ENCODE measurements at regions not wholly inside any gene's neighbourhood (a gene's known extent, or its start where the extent isn't known, plus 50 kb on each side); places are given as distances from the start of the nearest gene placed in this dataset.
"Not testable (repeated sequence)": the region's sequence is repeated elsewhere in the genome, so short reads cannot be mapped to it uniquely, and the experiment has no call there.

DNA sequence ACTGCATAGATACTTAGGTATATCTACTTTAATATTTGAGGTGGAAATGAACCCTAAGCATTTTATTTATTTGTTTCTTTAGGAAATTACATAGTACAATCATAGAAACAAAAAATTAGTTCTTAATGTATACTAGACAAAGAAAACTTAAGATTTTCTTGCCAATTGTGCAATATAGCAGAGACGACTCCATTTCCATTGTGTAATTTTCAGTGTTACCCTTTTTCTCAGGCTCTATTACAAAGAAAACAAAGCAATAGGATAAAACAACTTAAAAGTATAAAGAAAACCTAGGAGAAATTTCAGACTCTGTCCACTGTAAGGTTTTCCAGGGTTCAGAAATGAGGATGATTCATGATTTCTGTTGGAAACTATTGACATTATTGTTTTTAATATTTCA is 89.0 kb upstream of the SERTAD2 start:
- intact Hi-C loops (cut with DNase I): loop anchor here in 1 of 2 donors (5.0 kb wide), 1 partner anchor 90 kb away; the partner anchor contains the start of gene SERTAD2
- DNase-seq: no peak

DNA sequence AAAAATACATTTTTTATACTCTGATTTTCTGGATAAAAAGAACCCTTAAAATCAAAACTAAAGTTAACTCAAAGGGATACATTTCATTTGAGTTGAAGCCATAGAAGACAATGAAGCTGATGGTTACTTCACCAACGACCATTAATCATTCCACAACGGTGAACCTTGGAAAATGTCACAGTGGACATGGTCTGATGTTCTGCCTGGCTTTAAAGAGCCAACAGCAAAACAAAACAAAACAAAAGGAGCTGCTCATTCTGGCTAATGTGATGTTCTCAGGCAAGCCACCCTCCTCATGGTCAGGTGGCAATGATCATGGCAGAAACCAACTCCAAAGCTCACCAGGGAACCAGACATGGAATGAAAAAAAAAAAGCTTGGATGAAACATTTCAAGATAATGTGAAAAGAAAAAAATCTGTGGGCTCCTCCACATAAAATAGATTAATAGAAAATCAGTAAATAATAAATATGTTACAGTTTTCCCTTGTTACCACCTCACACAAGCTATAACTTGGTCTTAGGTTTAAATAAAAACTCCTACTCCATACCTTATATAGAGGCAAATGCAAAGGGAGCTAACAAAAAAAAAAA is 90.1 kb upstream of the SERTAD2 start:
- TF ChIP-seq, protein P1, sequence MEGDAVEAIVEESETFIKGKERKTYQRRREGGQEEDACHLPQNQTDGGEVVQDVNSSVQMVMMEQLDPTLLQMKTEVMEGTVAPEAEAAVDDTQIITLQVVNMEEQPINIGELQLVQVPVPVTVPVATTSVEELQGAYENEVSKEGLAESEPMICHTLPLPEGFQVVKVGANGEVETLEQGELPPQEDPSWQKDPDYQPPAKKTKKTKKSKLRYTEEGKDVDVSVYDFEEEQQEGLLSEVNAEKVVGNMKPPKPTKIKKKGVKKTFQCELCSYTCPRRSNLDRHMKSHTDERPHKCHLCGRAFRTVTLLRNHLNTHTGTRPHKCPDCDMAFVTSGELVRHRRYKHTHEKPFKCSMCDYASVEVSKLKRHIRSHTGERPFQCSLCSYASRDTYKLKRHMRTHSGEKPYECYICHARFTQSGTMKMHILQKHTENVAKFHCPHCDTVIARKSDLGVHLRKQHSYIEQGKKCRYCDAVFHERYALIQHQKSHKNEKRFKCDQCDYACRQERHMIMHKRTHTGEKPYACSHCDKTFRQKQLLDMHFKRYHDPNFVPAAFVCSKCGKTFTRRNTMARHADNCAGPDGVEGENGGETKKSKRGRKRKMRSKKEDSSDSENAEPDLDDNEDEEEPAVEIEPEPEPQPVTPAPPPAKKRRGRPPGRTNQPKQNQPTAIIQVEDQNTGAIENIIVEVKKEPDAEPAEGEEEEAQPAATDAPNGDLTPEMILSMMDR (IDR thresholded peaks at IDR 0.05): no peak
- no peak for TF ChIP-seq POLR2A (IDR thresholded peaks at IDR 0.05)
- intact Hi-C loops (cut with DNase I): loop anchor here in 1 of 2 donors (5.0 kb wide), 1 partner anchor 92 kb away; the partner anchor contains the start of gene SERTAD2
- H3K36me3 ChIP-seq (replicated peaks in 1 of 2): no peaks in the 10 kb centered on the region
- no peaks in the 10 kb centered on the region for H3K9me3 ChIP-seq (replicated peaks in 1 of 3)
- 38 to 54% (median 41%) methylated on average over 2 of the region's 2 CpGs for WGBS, 4 donors
- no peak overlapping the region for H3K27ac ChIP-seq
- H3K4me3 ChIP-seq: no peak overlapping the region
- peak in 1 of 7 donors; percentile 20 for DNase-seq
- no peaks in the 10 kb centered on the region for H3K27me3 ChIP-seq
- peaks cover 7 to 42% of the 10 kb centered on the region in 2 donors for H3K4me1 ChIP-seq (replicated peaks in 1 of 2)

More for the DNA sequence above, 89.0 kb upstream of the SERTAD2 start:
- TF ChIP-seq, protein P1 (IDR thresholded peaks at IDR 0.05): no peak
- no peak for TF ChIP-seq POLR2A (IDR thresholded peaks at IDR 0.05)
- peaks cover 7 to 31% of the 10 kb centered on the region in 2 donors for H3K4me1 ChIP-seq (replicated peaks in 1 of 2)
- no peaks in the 10 kb centered on the region for H3K9me3 ChIP-seq (replicated peaks in 1 of 3)
- 74 to 78% (median 77%) methylated on average over 1 of the region's 1 CpG for WGBS, 4 donors
- no peak overlapping the region for H3K4me3 ChIP-seq
- no peaks in the 10 kb centered on the region for H3K27me3 ChIP-seq
- H3K36me3 ChIP-seq (replicated peaks in 1 of 2): no peaks in the 10 kb centered on the region
- no peak overlapping the region for H3K27ac ChIP-seq

DNA sequence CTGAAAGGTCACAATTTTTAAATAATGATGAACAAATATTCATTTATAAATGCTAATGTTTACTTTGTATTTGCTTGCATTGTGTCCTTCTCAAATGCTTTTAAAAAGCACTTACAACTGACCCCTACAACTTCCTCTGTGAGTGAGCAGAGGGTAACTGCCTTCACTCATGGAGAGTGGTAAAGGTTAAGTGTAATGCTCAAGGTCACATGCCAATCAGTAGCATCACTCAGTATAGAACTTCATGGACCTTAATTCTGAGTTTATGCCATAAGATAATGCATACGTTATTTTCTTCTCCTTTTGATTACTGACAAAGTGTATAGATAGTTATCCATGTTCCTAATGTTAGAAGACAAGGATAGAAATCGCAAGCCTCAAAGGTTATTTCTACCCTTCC is 91.8 kb upstream of the SERTAD2 start:
- 71 to 83% (median 79%) methylated on average over 2 of the region's 2 CpGs for WGBS, 4 donors
- peaks cover 14 to 49% of the 10 kb centered on the region in 2 donors for H3K4me1 ChIP-seq (replicated peaks in 1 of 2)
- TF ChIP-seq, protein P1 (IDR thresholded peaks at IDR 0.05): no peak
- no peak for TF ChIP-seq POLR2A (IDR thresholded peaks at IDR 0.05)
- no peak overlapping the region for H3K27ac ChIP-seq
- H3K4me3 ChIP-seq: no peak overlapping the region
- DNase-seq: no peak
- no peaks in the 10 kb centered on the region for H3K9me3 ChIP-seq (replicated peaks in 1 of 3)
- H3K36me3 ChIP-seq (replicated peaks in 1 of 2): no peaks in the 10 kb centered on the region
- no peaks in the 10 kb centered on the region for H3K27me3 ChIP-seq
- intact Hi-C loops (cut with DNase I): no loop called here

DNA sequence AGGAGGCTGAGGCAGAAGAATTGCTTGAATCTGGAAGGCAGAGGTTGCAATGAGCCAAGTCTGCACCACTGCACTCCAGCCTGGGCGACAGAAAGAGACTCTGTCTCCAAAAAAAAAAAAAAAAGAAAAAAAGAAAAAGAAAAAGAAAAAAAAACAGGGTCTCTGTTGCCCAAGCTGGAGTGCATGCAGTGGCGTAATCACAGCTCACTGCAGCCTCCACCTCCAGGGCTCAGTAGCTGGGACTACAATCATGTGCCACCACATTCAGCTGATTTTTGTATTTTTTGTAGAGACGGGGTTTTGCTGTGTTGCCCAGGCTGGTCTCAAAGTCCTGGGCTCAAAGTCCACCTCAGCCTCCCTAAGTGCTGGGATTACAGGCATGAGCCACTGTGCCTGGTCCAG is 94.0 kb upstream of the SERTAD2 start:
- not testable (repeated sequence) for H3K27ac ChIP-seq

DNA sequence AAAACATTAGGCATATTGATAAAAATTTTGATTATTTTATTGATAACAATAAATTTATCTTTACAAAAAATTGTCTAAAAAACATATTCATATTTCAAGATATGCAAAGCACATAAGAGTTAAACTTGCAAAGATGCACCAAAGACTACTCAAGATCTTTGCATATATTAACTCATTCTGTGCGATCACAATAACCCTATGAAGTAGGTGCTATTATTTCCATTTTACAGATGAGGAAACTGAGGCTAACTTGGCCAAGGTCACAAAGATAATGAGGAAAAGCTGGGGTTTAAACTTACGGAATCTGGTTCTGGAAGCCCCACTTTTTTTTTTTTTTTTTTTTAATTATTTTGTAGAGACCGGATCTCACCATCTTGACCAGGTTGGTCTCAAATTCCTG is 94.4 kb upstream of the SERTAD2 start:
- Histone ChIP-seq H3K27ac (peak overlapping the region in 4 of 5 donors; percentile 96 to 97 (median 97)), H3K36me3 (replicated peaks in 1 of 2) (no peaks in the 10 kb centered on the region)

More for the DNA sequence above, 94.0 kb upstream of the SERTAD2 start:
- peak in 1 of 7 donors; percentile 18 for DNase-seq
- 76 to 83% (median 80%) methylated on average over 3 of the region's 3 CpGs for WGBS, 4 donors
- peaks cover 14 to 56% of the 10 kb centered on the region in 2 donors for H3K4me1 ChIP-seq (replicated peaks in 1 of 2)
- H3K4me3 ChIP-seq; H3K36me3 ChIP-seq (replicated peaks in 1 of 2); H3K27me3 ChIP-seq; H3K9me3 ChIP-seq (replicated peaks in 1 of 3); intact Hi-C loops (cut with DNase I): not testable (repeated sequence)

More for the DNA sequence above, 94.4 kb upstream of the SERTAD2 start:
- H3K4me1 ChIP-seq (replicated peaks in 1 of 2): peaks cover 14 to 52% of the 10 kb centered on the region in 2 donors
- intact Hi-C loops (cut with DNase I): no loop called here
- 91 to 99% (median 97%) methylated on average over 3 of the region's 3 CpGs for WGBS, 4 donors
- TF ChIP-seq POLR2A (IDR thresholded peaks at IDR 0.05): no peak
- TF ChIP-seq, protein P1 (IDR thresholded peaks at IDR 0.05): no peak
- H3K27me3 ChIP-seq: no peaks in the 10 kb centered on the region
- H3K9me3 ChIP-seq (replicated peaks in 1 of 3): no peaks in the 10 kb centered on the region
- H3K4me3 ChIP-seq: no peak overlapping the region
- no peak for DNase-seq
